HEK293 (cell line): ENCODE measurements at regions not wholly inside any gene's neighbourhood (a gene's known extent, or its start where the extent isn't known, plus 50 kb on each side); places are given as distances from the start of the nearest gene placed in this dataset.

Source experiments
- MZF1 ChIP-seq: fragments of 450-650 bp; formaldehyde crosslinking; IDR thresholded peaks from 2 replicates; pipeline ENCODE4 v1.5.1; 2017; ENCODE audit warnings: missing biosample characterization, missing genetic modification characterization, borderline replicate concordance
- PRDM10 ChIP-seq: fragments of 450-650 bp; formaldehyde crosslinking; IDR thresholded peaks from 2 replicates; pipeline ENCODE4 v1.5.1; 2016; ENCODE audit warnings: missing biosample characterization, missing genetic modification characterization
- ZNF518A ChIP-seq: fragments of 450-650 bp; formaldehyde crosslinking; conservative IDR thresholded peaks from 2 replicates; pipeline ENCODE4 v1.5.1; 2016; ENCODE audit warnings: low read depth, missing biosample characterization, missing genetic modification characterization
- ZSCAN4 ChIP-seq: fragments of 450-650 bp; formaldehyde crosslinking; IDR thresholded peaks from 2 replicates; pipeline ENCODE4 v1.5.1; 2017; ENCODE audit warnings: missing biosample characterization, missing genetic modification characterization

GRCh38 chr1:193306430-193306829, 120.0 kb upstream of the B3GALT2 start (continued):
- no peak for TF ChIP-seq ZNF518A (tag by site-specific recombination)
- no peak for TF ChIP-seq MZF1
- no peak for TF ChIP-seq ZSCAN4 (tag by site-specific recombination)
- TF ChIP-seq PRDM10 (tag by site-specific recombination) = no peak
